ENCODE measurements at regions not wholly inside any gene's neighbourhood (a gene's known extent, or its start where the extent isn't known, plus 50 kb on each side); places are given as distances from the start of the nearest gene placed in this dataset.
A peak's percentile ranks its signal among the peaks of the same experiment; 100 is the strongest.
"Not testable (repeated sequence)": the region's sequence is repeated elsewhere in the genome, so short reads cannot be mapped to it uniquely, and the experiment has no call there.

GRCh38 chr2:234373060-234373459 lies 123.8 kb downstream of the ARL4C start:
- TF ChIP-seq CTCF (IDR thresholded peaks at IDR 0.05; ENCODE audit: insufficient read depth, low read depth, low read length, missing control alignments), result no peak
- DNase-seq (ENCODE audit: low read depth), result no peak
- H3K4me3 ChIP-seq (ENCODE audit: low read depth, low read length), result no peak overlapping the region

- TF ChIP-seq CTCF (IDR thresholded peaks at IDR 0.05; ENCODE audit: insufficient read depth, low read depth, low read length, missing control alignments), result no peak
- no peak overlapping the region for H3K4me3 ChIP-seq (ENCODE audit: low read depth, low read length)
- no peak for DNase-seq (ENCODE audit: low read depth)
Observed at GRCh38 chr2:234372506-234372905, 124.4 kb downstream of the ARL4C start.

- DNase-seq (ENCODE audit: low read depth), result no peak
- no peak overlapping the region for H3K4me3 ChIP-seq (ENCODE audit: low read depth, low read length)
- TF ChIP-seq CTCF (IDR thresholded peaks at IDR 0.05; ENCODE audit: insufficient read depth, low read depth, low read length, missing control alignments), result no peak
Observed at GRCh38 chr2:234368861-234369261, 128.0 kb downstream of the ARL4C start.

- no peak for TF ChIP-seq CTCF (IDR thresholded peaks at IDR 0.05; ENCODE audit: insufficient read depth, low read depth, low read length, missing control alignments)
- no peak for DNase-seq (ENCODE audit: low read depth)
- H3K4me3 ChIP-seq (ENCODE audit: low read depth, low read length), result no peak overlapping the region
Observed at GRCh38 chr2:234366891-234367290, 130.0 kb downstream of the ARL4C start.

GRCh38 chr2:234364661-234365060 lies 132.2 kb downstream of the ARL4C start:
- peak; percentile 9 for DNase-seq (ENCODE audit: low read depth)
- no peak for TF ChIP-seq CTCF (IDR thresholded peaks at IDR 0.05; ENCODE audit: insufficient read depth, low read depth, low read length, missing control alignments)
- no peak overlapping the region for H3K4me3 ChIP-seq (ENCODE audit: low read depth, low read length)

GRCh38 chr2:234363647-234364294 lies 133.1 kb downstream of the ARL4C start:
- DNase-seq (ENCODE audit: low read depth), result no peak
- TF ChIP-seq CTCF (IDR thresholded peaks at IDR 0.05; ENCODE audit: insufficient read depth, low read depth, low read length, missing control alignments), result no peak
- H3K4me3 ChIP-seq (ENCODE audit: low read depth, low read length), result no peak overlapping the region

- no peak overlapping the region for H3K4me3 ChIP-seq (ENCODE audit: low read depth, low read length)
- TF ChIP-seq CTCF (IDR thresholded peaks at IDR 0.05; ENCODE audit: insufficient read depth, low read depth, low read length, missing control alignments), result no peak
- no peak for DNase-seq (ENCODE audit: low read depth)
Observed at GRCh38 chr2:234363011-234363487, 133.8 kb downstream of the ARL4C start.

- DNase-seq (ENCODE audit: low read depth); H3K4me3 ChIP-seq (ENCODE audit: low read depth, low read length): not testable (repeated sequence)
Observed at GRCh38 chr2:234360313-234360975, 136.4 kb downstream of the ARL4C start.

Measured in GM12865 (cell line).